GM19468 (cell line): ENCODE measurements at regions not wholly inside any gene's neighbourhood (a gene's known extent, or its start where the extent isn't known, plus 50 kb on each side); places are given as distances from the start of the nearest gene placed in this dataset.
A peak's percentile ranks its signal among the peaks of the same experiment; 100 is the strongest.

Source experiments
- ATAC-seq: cut with Tn5 transposase; IDR thresholded peaks from one replicate; pipeline ENCODE4 v1.9.1; 2021; ENCODE audit warnings: mild to moderate bottlenecking, moderate library complexity, moderate number of reproducible peaks; ENCODE audit not compliant: unreplicated experiment; ENCODE audit errors: extremely low read depth

- ATAC-seq, result no peak
Observed at GRCh38 chr2:8306530-8307351, 375.1 kb upstream of the ID2 start.

GRCh38 chr2:8307606-8308180, 374.2 kb upstream of the ID2 start:
- no peak for ATAC-seq

- no peak for ATAC-seq
Observed at GRCh38 chr2:8309131-8309530, 372.7 kb upstream of the ID2 start.

- ATAC-seq, result no peak
Observed at GRCh38 chr2:8310557-8311455, 371.1 kb upstream of the ID2 start.

GRCh38 chr2:8312221-8312620, 369.6 kb upstream of the ID2 start:
- ATAC-seq, result no peak

GRCh38 chr2:8312861-8313830, 368.7 kb upstream of the ID2 start:
- peak; percentile 83 for ATAC-seq

- ATAC-seq, result no peak
Observed at GRCh38 chr2:8314063-8314462, 367.8 kb upstream of the ID2 start.

- no peak for ATAC-seq
Observed at GRCh38 chr2:8315531-8316165, 366.2 kb upstream of the ID2 start.

GRCh38 chr2:8316356-8316755, 365.5 kb upstream of the ID2 start:
- ATAC-seq, result no peak

GRCh38 chr2:8317418-8317817, 364.4 kb upstream of the ID2 start:
- no peak for ATAC-seq

- ATAC-seq, result no peak
Observed at GRCh38 chr2:8319219-8319618, 362.6 kb upstream of the ID2 start.

- ATAC-seq, result no peak
Observed at GRCh38 chr2:8320311-8321066, 361.4 kb upstream of the ID2 start.

- ATAC-seq, result no peak
Observed at GRCh38 chr2:8322634-8323033, 359.2 kb upstream of the ID2 start.

- no peak for ATAC-seq
Observed at GRCh38 chr2:8324164-8324856, 357.5 kb upstream of the ID2 start.

- ATAC-seq, result no peak
Observed at GRCh38 chr2:8324901-8325300, 357.0 kb upstream of the ID2 start.

GRCh38 chr2:8327371-8328100, 354.3 kb upstream of the ID2 start:
- no peak for ATAC-seq

- ATAC-seq, result no peak
Observed at GRCh38 chr2:8328217-8328616, 353.6 kb upstream of the ID2 start.
